B cell (primary cell): ENCODE measurements at regions not wholly inside any gene's neighbourhood (a gene's known extent, or its start where the extent isn't known, plus 50 kb on each side); places are given as distances from the start of the nearest gene placed in this dataset.

Experiments used
- ATAC-seq: fragments of 200-7000 bp; cut with Tn5 transposase; one replicate; pipeline ENCODE4 v1.10.0; 2021; ENCODE audit warnings: low read depth, mild to moderate bottlenecking, moderate number of reproducible peaks, moderate library complexity
- CTCF ChIA-PET: fragments of 350-600 bp; sonication (Branson Sonifier 250); formaldehyde crosslinking; loops from one replicate; lab custom pipeline; 2021; ENCODE audit warnings: antibody characterized with exemption, inconsistent platforms; lab: Charles Lee
- POLR2A ChIA-PET: fragments of 350-600 bp; sonication (Branson Sonifier 250); formaldehyde crosslinking; loops from one replicate; lab custom pipeline; 2021; ENCODE audit warnings: antibody characterized with exemption; lab: Charles Lee
- DNase-seq: peaks from one replicate; pipeline ENCODE4 v3.0.0; 2013
- H2AFZ ChIP-seq: 2 replicates; pipeline ENCODE4 v1.6.1; 2012; ENCODE audit warnings: mild to moderate bottlenecking, low read depth, low read length; ENCODE audit not compliant: insufficient read depth, poor library complexity, severe bottlenecking
- H3K27ac ChIP-seq, 2 donors: 1 replicate in 1 of 2; 2 replicates in 1 of 2; pipeline ENCODE4 v1.5.1; 2012 to 2013; ENCODE audit warnings: low read length in 2 of 2, mild to moderate bottlenecking in 2 of 2, moderate library complexity in 1 of 2
- H3K27me3 ChIP-seq, 4 experiments: fragments of 200-600 bp in 1 of 4; sonication (generic) in 1 of 4; replicated peaks in 1 of 4; 1 replicate in 2 of 4; 2 replicates in 2 of 4; pipeline versions ENCODE4 v1.6.1 to v1.7.0; 2013 to 2016; ENCODE audit warnings: low read length in 3 of 4, mild to moderate bottlenecking in 2 of 4, mixed read lengths in 1 of 4, moderate library complexity in 1 of 4; ENCODE audit not compliant: insufficient read depth in 4 of 4, control insufficient read depth in 3 of 4; ENCODE audit errors: control extremely low read depth in 1 of 4
- H3K36me3 ChIP-seq, 2 experiments: replicated peaks in 1 of 2; 1 replicate in 1 of 2; 2 replicates in 1 of 2; pipeline versions ENCODE4 v1.6.1 to v1.7.1; 2013; ENCODE audit warnings: low read length in 1 of 2; ENCODE audit not compliant: insufficient read depth in 2 of 2, control insufficient read depth in 1 of 2; ENCODE audit errors: control extremely low read depth in 1 of 2, extremely low read depth in 1 of 2
- H3K4me1 ChIP-seq, 2 donors: fragments of 200-600 bp in 1 of 2; sonication (generic) in 1 of 2; 1 replicate in 1 of 2; 2 replicates in 1 of 2; pipeline versions ENCODE4 v1.5.1 to v1.6.1; 2013 to 2017; ENCODE audit warnings: low read length in 2 of 2; ENCODE audit not compliant: control insufficient read depth in 2 of 2, insufficient read depth in 2 of 2
- H3K4me2 ChIP-seq: replicated peaks from 2 replicates; pipeline ENCODE3; 2012; ENCODE audit warnings: mild to moderate bottlenecking, low read depth, low read length; ENCODE audit not compliant: poor library complexity, severe bottlenecking
- H3K4me3 ChIP-seq, 5 experiments: fragments of 200-600 bp in 1 of 5; sonication (generic) in 1 of 5; 1 replicate in 3 of 5; 2 replicates in 2 of 5; pipeline versions ENCODE4 v1.5.1 to v1.7.0; 2011 to 2016; ENCODE audit warnings: low read length in 4 of 5, mild to moderate bottlenecking in 4 of 5, low read depth in 2 of 5, control low read depth in 1 of 5, moderate library complexity in 1 of 5; ENCODE audit not compliant: insufficient read depth in 1 of 5; ENCODE audit errors: control extremely low read depth in 1 of 5, extremely low read depth in 1 of 5
- H3K79me2 ChIP-seq: fragments of 200-600 bp; sonication (generic); one replicate; pipeline ENCODE4 v1.6.0; 2016; ENCODE audit warnings: low read length; ENCODE audit not compliant: control insufficient read depth, insufficient read depth
- H3K9ac ChIP-seq: fragments of 200-600 bp; sonication (generic); 2 replicates; pipeline ENCODE4 v1.6.1; 2017; ENCODE audit warnings: mild to moderate bottlenecking, low read length, moderate library complexity
- H3K9me3 ChIP-seq, 3 donors: one replicate each; pipeline versions ENCODE4 v1.6.1 to v1.7.1; 2013; ENCODE audit warnings: low read length in 2 of 3; ENCODE audit not compliant: control insufficient read depth in 2 of 3, insufficient read depth in 1 of 3; ENCODE audit errors: control extremely low read depth in 1 of 3
- H4K20me1 ChIP-seq: 2 replicates; pipeline ENCODE4 v1.6.0; 2012; ENCODE audit warnings: mild to moderate bottlenecking, low read length; ENCODE audit not compliant: insufficient read depth, control insufficient read depth, poor library complexity, severe bottlenecking
- H3K27ac Mint-ChIP-seq: one replicate; pipeline ENCODE4 v1.8.0; 2021; ENCODE audit warnings: mixed read lengths
- H3K27me3 Mint-ChIP-seq: one replicate; pipeline ENCODE4 v1.8.0; 2021; ENCODE audit warnings: mixed read lengths
- H3K4me1 Mint-ChIP-seq: one replicate; pipeline ENCODE4 v1.8.0; 2021; ENCODE audit warnings: mixed read lengths
- H3K4me3 Mint-ChIP-seq: one replicate; pipeline ENCODE4 v1.8.0; 2021; ENCODE audit warnings: mixed read lengths
- H3K9me3 Mint-ChIP-seq: one replicate; pipeline ENCODE4 v1.8.0; 2022; ENCODE audit warnings: mixed read lengths; ENCODE audit not compliant: insufficient read depth
- EZH2 ChIP-seq: IDR thresholded peaks from 2 replicates; pipeline ENCODE4 v1.6.1; 2012; ENCODE audit warnings: borderline replicate concordance, low read depth, mild to moderate bottlenecking, moderate library complexity, low read length; ENCODE audit not compliant: insufficient read depth, poor library complexity, severe bottlenecking
- WGBS: methylation state at CpG from one replicate; pipeline ENCODE4 v1.1.5; 2013; ENCODE audit warnings: missing lambda C conversion rate; ENCODE audit not compliant: insufficient coverage; 5-methylcytosine and 5-hydroxymethylcytosine counted together
- intact Hi-C: fragments of 100-400 bp; cut with micrococcal nuclease; formaldehyde crosslinking; loops from one replicate; pipeline ENCODE4 v1.10.0; 2022
- TF ChIP-seq, protein P1 (sequence below): fragments of 200-600 bp; IDR thresholded peaks from one replicate; pipeline ENCODE4 v1.8.0; 2022; ENCODE audit warnings: antibody characterized with exemption, mild to moderate bottlenecking

DNA sequence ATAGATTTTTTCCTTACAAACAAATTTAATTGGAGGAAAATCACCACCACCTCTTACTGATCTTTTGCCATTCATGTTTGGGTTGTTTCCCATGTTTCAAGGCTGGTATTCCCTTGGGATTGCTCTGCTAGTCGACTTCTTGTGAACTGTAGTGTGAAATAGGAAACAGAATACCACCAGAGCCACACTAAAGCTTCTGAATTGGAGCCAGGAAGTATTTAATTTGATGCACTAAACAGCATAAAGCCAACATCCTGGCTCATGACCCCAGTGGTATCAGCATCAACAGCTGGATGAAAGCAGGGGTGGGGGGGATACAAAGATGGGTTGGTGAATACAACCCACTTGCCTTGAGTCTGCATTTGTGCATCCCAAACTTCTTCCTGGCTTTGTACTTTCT lies 127.5 kb downstream of the TBC1D30 start:
- peaks cover 0 to 12% (median 2%) of the 10 kb centered on the region in 4 experiments for H3K27me3 ChIP-seq
- Mint-ChIP-seq H3K4me1 (no peaks in the 10 kb centered on the region), H3K9me3 (no peaks in the 10 kb centered on the region), H3K27ac (no peak overlapping the region), H3K27me3 (peaks cover 20% of the 10 kb centered on the region), H3K4me3 (no peak overlapping the region)
- ATAC-seq (no peak), DNase-seq (no peak)
- no peak overlapping the region for H3K4me2 ChIP-seq
- H3K4me3 ChIP-seq: no peak overlapping the region
- no peak for TF ChIP-seq EZH2
- TF ChIP-seq, protein P1, sequence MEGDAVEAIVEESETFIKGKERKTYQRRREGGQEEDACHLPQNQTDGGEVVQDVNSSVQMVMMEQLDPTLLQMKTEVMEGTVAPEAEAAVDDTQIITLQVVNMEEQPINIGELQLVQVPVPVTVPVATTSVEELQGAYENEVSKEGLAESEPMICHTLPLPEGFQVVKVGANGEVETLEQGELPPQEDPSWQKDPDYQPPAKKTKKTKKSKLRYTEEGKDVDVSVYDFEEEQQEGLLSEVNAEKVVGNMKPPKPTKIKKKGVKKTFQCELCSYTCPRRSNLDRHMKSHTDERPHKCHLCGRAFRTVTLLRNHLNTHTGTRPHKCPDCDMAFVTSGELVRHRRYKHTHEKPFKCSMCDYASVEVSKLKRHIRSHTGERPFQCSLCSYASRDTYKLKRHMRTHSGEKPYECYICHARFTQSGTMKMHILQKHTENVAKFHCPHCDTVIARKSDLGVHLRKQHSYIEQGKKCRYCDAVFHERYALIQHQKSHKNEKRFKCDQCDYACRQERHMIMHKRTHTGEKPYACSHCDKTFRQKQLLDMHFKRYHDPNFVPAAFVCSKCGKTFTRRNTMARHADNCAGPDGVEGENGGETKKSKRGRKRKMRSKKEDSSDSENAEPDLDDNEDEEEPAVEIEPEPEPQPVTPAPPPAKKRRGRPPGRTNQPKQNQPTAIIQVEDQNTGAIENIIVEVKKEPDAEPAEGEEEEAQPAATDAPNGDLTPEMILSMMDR: no peak
- no peaks in the 10 kb centered on the region for H3K79me2 ChIP-seq
- H2AFZ ChIP-seq: no peak overlapping the region
- no CpG with 5 or more reads among the region's 1 CpG for WGBS
- H4K20me1 ChIP-seq: no peaks in the 10 kb centered on the region
- POLR2A ChIA-PET: no interaction called here
- intact Hi-C loops: no loop called here
- CTCF ChIA-PET: no interaction called here
- H3K27ac ChIP-seq: no peak overlapping the region
- no peaks in the 10 kb centered on the region for H3K9me3 ChIP-seq
- no peaks in the 10 kb centered on the region for H3K36me3 ChIP-seq
- H3K4me1 ChIP-seq: no peaks in the 10 kb centered on the region
- H3K9ac ChIP-seq: no peak overlapping the region

DNA sequence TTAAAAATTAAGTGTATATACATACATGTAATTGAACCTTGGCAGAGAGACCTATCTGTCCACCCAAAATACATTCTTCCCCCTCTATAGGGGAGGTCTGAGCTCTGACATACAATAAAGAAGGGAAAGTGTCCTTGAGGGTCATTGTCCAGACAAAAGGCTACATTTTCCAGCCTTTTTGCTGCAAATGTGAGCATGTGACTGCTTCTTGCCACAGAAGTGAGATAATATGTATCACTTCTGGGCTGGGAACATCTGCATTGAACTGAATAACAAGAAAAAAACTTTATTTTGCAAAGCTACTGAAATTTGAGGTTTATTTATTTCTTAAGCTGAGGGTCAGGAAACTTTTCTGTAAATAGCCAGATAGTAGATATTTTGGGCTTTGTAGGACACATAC lies 131.3 kb downstream of the TBC1D30 start:
- Mint-ChIP-seq H3K27ac (no peak overlapping the region), H3K4me1 (no peaks in the 10 kb centered on the region), H3K27me3 (peaks cover 24% of the 10 kb centered on the region), H3K4me3 (no peak overlapping the region), H3K9me3 (no peaks in the 10 kb centered on the region)
- no peaks in the 10 kb centered on the region for H3K79me2 ChIP-seq
- ATAC-seq: no peak
- ChIA-PET CTCF (no interaction called here), POLR2A (no interaction called here)
- intact Hi-C loops: no loop called here
- H3K27me3 ChIP-seq: peaks cover 0 to 7% (median 0%) of the 10 kb centered on the region in 4 experiments
- H3K36me3 ChIP-seq: no peaks in the 10 kb centered on the region
- no peak overlapping the region for H3K4me2 ChIP-seq
- H2AFZ ChIP-seq: no peak overlapping the region
- H3K27ac ChIP-seq: no peak overlapping the region
- no peak for TF ChIP-seq EZH2
- TF ChIP-seq, protein P1: no peak
- no peaks in the 10 kb centered on the region for H4K20me1 ChIP-seq
- H3K4me1 ChIP-seq: no peaks in the 10 kb centered on the region
- no peak overlapping the region for H3K9ac ChIP-seq
- no peak overlapping the region for H3K4me3 ChIP-seq
- no peak for DNase-seq
- H3K9me3 ChIP-seq: no peaks in the 10 kb centered on the region
